Neural cell (in vitro differentiated cells): ENCODE measurements at regions not wholly inside any gene's neighbourhood (a gene's known extent, or its start where the extent isn't known, plus 50 kb on each side); places are given as distances from the start of the nearest gene placed in this dataset.
A peak's percentile ranks its signal among the peaks of the same experiment; 100 is the strongest.

Experiments
- H2AFZ ChIP-seq: fragments of 200-600, 300-800 bp; sonication (generic), shearing (Covaris generic); 2 replicates; pipeline ENCODE4 v1.6.0; 2014; ENCODE audit warnings: low read depth, mild to moderate bottlenecking, antibody characterized with exemption, low read length, moderate library complexity
- H3F3A ChIP-seq: fragments of 200-600 bp; shearing (Covaris generic); 2 replicates; pipeline ENCODE4 v1.6.1; 2016; ENCODE audit warnings: mild to moderate bottlenecking, moderate library complexity, mixed read lengths, antibody characterized with exemption, low read length; ENCODE audit not compliant: insufficient read depth, poor library complexity, severe bottlenecking
- H3K27ac ChIP-seq: fragments of 200-600, 300-800 bp; sonication (generic), shearing (Covaris generic); 2 replicates; pipeline ENCODE4 v1.5.1; 2014; ENCODE audit warnings: mild to moderate bottlenecking, low read length, moderate library complexity
- H3K27me3 ChIP-seq: fragments of 300-800, 200-600 bp; sonication (generic), shearing (Covaris generic); 2 replicates; pipeline ENCODE4 v1.6.0; 2014; ENCODE audit warnings: mild to moderate bottlenecking, low read depth, low read length, moderate library complexity; ENCODE audit not compliant: insufficient read depth
- H3K36me3 ChIP-seq: fragments of 300-800, 200-600 bp; sonication (generic), shearing (Covaris generic); 2 replicates; pipeline ENCODE4 v1.5.1; 2014; ENCODE audit warnings: mild to moderate bottlenecking, antibody characterized with exemption, low read length, moderate library complexity; ENCODE audit not compliant: insufficient read depth
- H3K4me2 ChIP-seq: fragments of 300-800, 200-600 bp; sonication (generic), shearing (Covaris generic); 2 replicates; pipeline ENCODE4 v1.6.0; 2014; ENCODE audit warnings: mild to moderate bottlenecking, low read length
- H3K4me3 ChIP-seq: fragments of 300-800, 200-600 bp; sonication (generic), shearing (Covaris generic); 2 replicates; pipeline ENCODE4 v1.5.1; 2014; ENCODE audit warnings: mild to moderate bottlenecking, low read length, moderate library complexity
- H3K79me2 ChIP-seq: fragments of 200-600 bp; shearing (Covaris generic); replicated peaks from 2 replicates; pipeline ENCODE4 v1.6.0; 2014; ENCODE audit warnings: mild to moderate bottlenecking, low read length, moderate library complexity; ENCODE audit not compliant: insufficient read depth
- H3K9ac ChIP-seq: fragments of 300-800, 200-600 bp; sonication (generic), shearing (Covaris generic); 2 replicates; pipeline ENCODE4 v1.6.1; 2016; ENCODE audit warnings: mild to moderate bottlenecking, low read length, mixed read lengths
- H3K9me2 ChIP-seq: fragments of 200-600 bp; shearing (Covaris generic); 2 replicates; pipeline ENCODE4 v1.6.1; 2016; ENCODE audit warnings: mild to moderate bottlenecking, low read length, mixed read lengths; ENCODE audit not compliant: insufficient read depth
- H3K9me3 ChIP-seq: fragments of 200-600, 300-800 bp; sonication (generic), shearing (Covaris generic); 2 replicates; pipeline ENCODE4 v1.6.1; 2016; ENCODE audit warnings: mild to moderate bottlenecking, mixed run types, low read length, moderate library complexity, mixed read lengths
- H4K20me1 ChIP-seq: fragments of 200-600 bp; shearing (Covaris generic); 2 replicates; pipeline ENCODE4 v1.6.1; 2016; ENCODE audit warnings: mild to moderate bottlenecking, mixed run types; ENCODE audit not compliant: insufficient read depth
- EP300 ChIP-seq: fragments of 450-650 bp; conservative IDR thresholded peaks from 2 replicates; pipeline ENCODE4 v1.6.1; 2014; ENCODE audit warnings: antibody characterized with exemption, mild to moderate bottlenecking, moderate library complexity; ENCODE audit not compliant: poor library complexity, severe bottlenecking
- EZH2 ChIP-seq: fragments of 200-600, 300-800 bp; shearing (Covaris generic), sonication (generic); IDR thresholded peaks from 2 replicates; pipeline ENCODE4 v1.6.1; 2014; ENCODE audit warnings: antibody characterized with exemption, low read length, borderline replicate concordance, mild to moderate bottlenecking; ENCODE audit not compliant: insufficient read depth, poor library complexity, severe bottlenecking
- MXI1 ChIP-seq: fragments of 450-650 bp; conservative IDR thresholded peaks from 2 replicates; pipeline ENCODE4 v1.6.1; 2014; ENCODE audit warnings: antibody characterized with exemption, mild to moderate bottlenecking; ENCODE audit not compliant: poor library complexity, severe bottlenecking
- POLR2AphosphoS5 ChIP-seq: IDR thresholded peaks from 2 replicates; pipeline ENCODE4 v1.6.1; 2012
- RAD21 ChIP-seq: fragments of 450-650 bp; conservative IDR thresholded peaks from 2 replicates; pipeline ENCODE4 v1.6.1; 2014; ENCODE audit warnings: antibody characterized with exemption, mild to moderate bottlenecking, moderate library complexity
- SMC3 ChIP-seq: fragments of 450-650 bp; conservative IDR thresholded peaks from 2 replicates; pipeline ENCODE4 v1.6.1; 2014; ENCODE audit warnings: antibody characterized with exemption, mild to moderate bottlenecking, moderate library complexity; ENCODE audit not compliant: poor library complexity
- TAF1 ChIP-seq: IDR thresholded peaks from 2 replicates; pipeline ENCODE4 v1.6.1; 2012; ENCODE audit warnings: low read depth
- TF ChIP-seq, protein P1 (sequence below): fragments of 450-650 bp; IDR thresholded peaks from 2 replicates; pipeline ENCODE4 v1.5.1; 2014; ENCODE audit warnings: antibody characterized with exemption, mild to moderate bottlenecking, moderate library complexity; ENCODE audit not compliant: poor library complexity, severe bottlenecking
- TF ChIP-seq, protein P2 (sequence below): IDR thresholded peaks from 2 replicates; pipeline ENCODE4 v1.6.1; 2012; ENCODE audit warnings: borderline replicate concordance

DNA sequence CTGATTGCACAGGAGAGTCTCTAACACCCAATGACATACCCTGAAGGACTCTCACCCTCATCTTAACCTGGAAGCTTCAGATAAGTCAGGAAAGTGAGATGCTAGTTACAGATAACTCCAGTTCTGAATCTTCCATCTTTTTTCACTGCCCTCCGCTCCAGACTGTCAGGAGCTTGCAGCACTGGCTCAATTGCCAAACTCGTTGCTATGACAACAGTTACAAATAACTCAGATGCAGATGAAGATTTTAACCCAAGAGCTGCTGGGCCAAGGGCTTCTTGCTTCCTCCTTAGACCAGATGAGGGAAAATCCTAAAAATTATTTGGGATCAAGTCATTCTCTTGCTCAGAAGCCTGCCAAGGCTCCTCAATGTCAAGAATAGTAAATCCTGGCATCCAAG lies 109.1 kb upstream of the HUWE1 start:
- Histone ChIP-seq H3K9ac (peak overlapping the region; percentile 9), H2AFZ (no peak overlapping the region), H3K27me3 (no peaks in the 10 kb centered on the region), H4K20me1 (no peaks in the 10 kb centered on the region), H3K79me2 (no peaks in the 10 kb centered on the region), H3K4me2 (peak overlapping the region; percentile 65), H3K27ac (peak overlapping the region; percentile 49), H3K9me2 (no peaks in the 10 kb centered on the region), H3K36me3 (no peaks in the 10 kb centered on the region), H3F3A (no peaks in the 10 kb centered on the region), H3K4me3 (peak overlapping the region; percentile 48), H3K9me3 (no peaks in the 10 kb centered on the region)
- TF ChIP-seq, protein P1, sequence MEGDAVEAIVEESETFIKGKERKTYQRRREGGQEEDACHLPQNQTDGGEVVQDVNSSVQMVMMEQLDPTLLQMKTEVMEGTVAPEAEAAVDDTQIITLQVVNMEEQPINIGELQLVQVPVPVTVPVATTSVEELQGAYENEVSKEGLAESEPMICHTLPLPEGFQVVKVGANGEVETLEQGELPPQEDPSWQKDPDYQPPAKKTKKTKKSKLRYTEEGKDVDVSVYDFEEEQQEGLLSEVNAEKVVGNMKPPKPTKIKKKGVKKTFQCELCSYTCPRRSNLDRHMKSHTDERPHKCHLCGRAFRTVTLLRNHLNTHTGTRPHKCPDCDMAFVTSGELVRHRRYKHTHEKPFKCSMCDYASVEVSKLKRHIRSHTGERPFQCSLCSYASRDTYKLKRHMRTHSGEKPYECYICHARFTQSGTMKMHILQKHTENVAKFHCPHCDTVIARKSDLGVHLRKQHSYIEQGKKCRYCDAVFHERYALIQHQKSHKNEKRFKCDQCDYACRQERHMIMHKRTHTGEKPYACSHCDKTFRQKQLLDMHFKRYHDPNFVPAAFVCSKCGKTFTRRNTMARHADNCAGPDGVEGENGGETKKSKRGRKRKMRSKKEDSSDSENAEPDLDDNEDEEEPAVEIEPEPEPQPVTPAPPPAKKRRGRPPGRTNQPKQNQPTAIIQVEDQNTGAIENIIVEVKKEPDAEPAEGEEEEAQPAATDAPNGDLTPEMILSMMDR: no peak
- peak; percentile 30 for TF ChIP-seq EP300
- TF ChIP-seq RAD21: peak; percentile 11
- TF ChIP-seq MXI1: no peak
- no peak for TF ChIP-seq TAF1
- TF ChIP-seq EZH2: no peak
- no peak for TF ChIP-seq POLR2AphosphoS5
- TF ChIP-seq SMC3: no peak
- TF ChIP-seq, protein P2, sequence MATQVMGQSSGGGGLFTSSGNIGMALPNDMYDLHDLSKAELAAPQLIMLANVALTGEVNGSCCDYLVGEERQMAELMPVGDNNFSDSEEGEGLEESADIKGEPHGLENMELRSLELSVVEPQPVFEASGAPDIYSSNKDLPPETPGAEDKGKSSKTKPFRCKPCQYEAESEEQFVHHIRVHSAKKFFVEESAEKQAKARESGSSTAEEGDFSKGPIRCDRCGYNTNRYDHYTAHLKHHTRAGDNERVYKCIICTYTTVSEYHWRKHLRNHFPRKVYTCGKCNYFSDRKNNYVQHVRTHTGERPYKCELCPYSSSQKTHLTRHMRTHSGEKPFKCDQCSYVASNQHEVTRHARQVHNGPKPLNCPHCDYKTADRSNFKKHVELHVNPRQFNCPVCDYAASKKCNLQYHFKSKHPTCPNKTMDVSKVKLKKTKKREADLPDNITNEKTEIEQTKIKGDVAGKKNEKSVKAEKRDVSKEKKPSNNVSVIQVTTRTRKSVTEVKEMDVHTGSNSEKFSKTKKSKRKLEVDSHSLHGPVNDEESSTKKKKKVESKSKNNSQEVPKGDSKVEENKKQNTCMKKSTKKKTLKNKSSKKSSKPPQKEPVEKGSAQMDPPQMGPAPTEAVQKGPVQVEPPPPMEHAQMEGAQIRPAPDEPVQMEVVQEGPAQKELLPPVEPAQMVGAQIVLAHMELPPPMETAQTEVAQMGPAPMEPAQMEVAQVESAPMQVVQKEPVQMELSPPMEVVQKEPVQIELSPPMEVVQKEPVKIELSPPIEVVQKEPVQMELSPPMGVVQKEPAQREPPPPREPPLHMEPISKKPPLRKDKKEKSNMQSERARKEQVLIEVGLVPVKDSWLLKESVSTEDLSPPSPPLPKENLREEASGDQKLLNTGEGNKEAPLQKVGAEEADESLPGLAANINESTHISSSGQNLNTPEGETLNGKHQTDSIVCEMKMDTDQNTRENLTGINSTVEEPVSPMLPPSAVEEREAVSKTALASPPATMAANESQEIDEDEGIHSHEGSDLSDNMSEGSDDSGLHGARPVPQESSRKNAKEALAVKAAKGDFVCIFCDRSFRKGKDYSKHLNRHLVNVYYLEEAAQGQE: no peak

DNA sequence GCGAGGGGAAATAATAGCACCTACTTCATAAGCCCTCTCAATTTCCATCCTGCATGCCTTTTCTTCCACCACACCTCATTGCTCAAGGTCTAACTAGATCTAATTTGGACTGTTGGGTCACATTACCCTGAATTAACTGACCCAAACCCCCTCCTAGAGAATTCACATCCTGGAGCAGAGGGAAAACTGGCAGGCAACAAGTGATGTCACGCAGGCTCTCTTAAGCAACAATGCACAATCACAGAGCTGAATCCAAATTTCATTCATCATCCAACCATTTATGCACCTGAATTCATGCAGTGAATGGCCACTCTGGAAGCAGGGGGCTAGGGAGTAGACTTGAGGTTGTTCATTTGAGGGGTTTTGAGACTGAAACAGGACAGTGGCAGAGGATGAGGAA lies 107.7 kb upstream of the HUWE1 start:
- no peak overlapping the region for H3K4me2 ChIP-seq
- no peak overlapping the region for H2AFZ ChIP-seq
- H3K4me3 ChIP-seq: no peak overlapping the region
- H3K36me3 ChIP-seq: no peaks in the 10 kb centered on the region
- no peak for TF ChIP-seq EZH2
- TF ChIP-seq SMC3: no peak
- no peak for TF ChIP-seq MXI1
- no peak for TF ChIP-seq EP300
- TF ChIP-seq RAD21: no peak
- TF ChIP-seq, protein P1: no peak
- no peak for TF ChIP-seq TAF1
- TF ChIP-seq, protein P2: no peak
- no peak for TF ChIP-seq POLR2AphosphoS5
- no peaks in the 10 kb centered on the region for H3K9me3 ChIP-seq
- H3K27ac ChIP-seq: no peak overlapping the region
- H3K27me3 ChIP-seq: no peaks in the 10 kb centered on the region
- H3F3A ChIP-seq: no peaks in the 10 kb centered on the region
- no peaks in the 10 kb centered on the region for H4K20me1 ChIP-seq
- H3K9me2 ChIP-seq: no peaks in the 10 kb centered on the region
- no peak overlapping the region for H3K9ac ChIP-seq
- H3K79me2 ChIP-seq: no peaks in the 10 kb centered on the region
